HG03135 (cell line): ENCODE measurements at regions not wholly inside any gene's neighbourhood (a gene's known extent, or its start where the extent isn't known, plus 50 kb on each side); places are given as distances from the start of the nearest gene placed in this dataset.

ENCODE experiments used
- ATAC-seq: cut with Tn5 transposase; IDR thresholded peaks from one replicate; pipeline ENCODE4 v1.9.1; 2021; ENCODE audit warnings: mild to moderate bottlenecking, moderate library complexity; ENCODE audit not compliant: unreplicated experiment

- no peak for ATAC-seq
These were observed 475.3 kb upstream of the RIOK2 start for GRCh38 chr5:97658116-97658900.

DNA sequence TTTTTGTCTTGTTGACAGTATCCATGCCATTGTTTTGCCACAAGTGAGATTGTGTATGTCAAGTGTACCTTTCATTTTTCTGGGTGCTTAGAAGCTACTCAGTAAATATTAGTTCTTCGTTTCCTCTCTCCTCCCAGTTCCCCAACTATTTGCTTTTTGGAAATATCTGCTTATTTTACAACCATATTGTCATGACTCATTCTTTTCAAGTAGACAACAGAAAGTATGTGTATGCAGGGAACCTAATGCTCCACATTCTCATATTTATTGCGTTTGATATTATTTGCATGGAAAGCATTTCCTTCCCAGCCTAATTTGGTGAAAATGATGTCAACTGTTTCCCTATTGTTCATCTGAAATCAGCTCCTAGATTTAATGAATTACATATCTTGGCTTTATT, 483.7 kb upstream of the RIOK2 start:
- ATAC-seq: no peak

- no peak for ATAC-seq
These were observed 487.4 kb upstream of the RIOK2 start for GRCh38 chr5:97670447-97670846.

GRCh38 chr5:97676608-97677007, 493.6 kb upstream of the RIOK2 start:
- ATAC-seq: no peak

DNA sequence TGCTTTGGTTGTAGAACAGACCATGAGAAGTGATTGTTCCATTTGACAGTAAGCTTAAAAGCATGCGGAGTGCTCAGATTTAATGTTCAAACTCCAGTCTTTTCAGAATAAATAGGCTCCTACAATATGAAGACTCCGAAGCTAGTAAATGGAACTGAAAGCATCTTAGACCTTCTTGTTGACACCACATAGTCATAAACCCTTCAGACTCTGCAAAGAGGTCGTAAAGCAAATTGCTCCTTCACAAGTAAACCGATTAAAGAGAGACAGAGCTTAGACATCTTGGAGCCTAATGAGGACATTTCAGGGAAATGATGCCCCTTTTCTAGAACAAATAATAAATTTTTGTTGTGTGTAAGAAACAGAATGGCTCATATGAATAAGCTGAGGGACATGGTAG, 511.0 kb upstream of the RIOK2 start:
- no peak for ATAC-seq

DNA sequence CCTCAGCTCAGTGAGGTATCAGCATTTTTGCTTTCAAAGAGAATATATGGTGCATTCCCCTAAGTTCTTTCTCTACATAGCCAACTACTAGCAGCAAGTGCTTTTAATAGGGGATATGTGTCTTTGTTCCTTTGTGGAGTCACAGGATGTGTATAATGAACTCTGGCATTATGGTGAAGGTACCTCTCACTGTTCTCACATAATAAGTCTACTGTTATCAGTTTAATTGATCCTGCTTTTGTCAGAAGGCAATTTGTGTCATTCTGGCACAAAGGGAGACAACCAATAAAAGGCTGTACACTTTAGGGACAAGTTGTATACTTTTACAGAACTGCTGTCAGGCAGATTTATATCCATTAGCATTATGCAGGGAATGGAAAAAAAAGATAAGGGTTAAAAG, 531.4 kb upstream of the RIOK2 start:
- no peak for ATAC-seq

GRCh38 chr5:97726106-97726505, 543.1 kb upstream of the RIOK2 start:
- ATAC-seq: no peak

DNA sequence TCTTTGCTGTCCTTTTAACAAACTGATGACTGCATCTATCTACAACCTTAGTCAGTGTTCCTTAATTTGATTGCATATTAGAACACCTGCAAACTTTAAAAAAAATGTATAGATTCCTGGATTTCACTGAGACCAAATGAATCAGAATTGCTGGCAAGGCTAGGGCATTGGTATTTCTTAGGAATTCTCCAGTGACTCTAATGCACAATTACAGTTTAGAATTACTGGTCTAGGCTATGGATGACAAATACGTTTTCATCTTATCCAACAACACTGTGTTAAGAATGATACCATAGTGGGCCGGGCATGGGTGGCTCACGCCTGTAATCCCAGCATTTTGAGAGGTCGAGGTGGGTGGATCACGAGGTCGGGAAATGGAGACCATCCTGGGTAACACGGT, 545.9 kb upstream of the RIOK2 start:
- ATAC-seq: no peak

- no peak for ATAC-seq
These were observed 546.9 kb upstream of the RIOK2 start for GRCh38 chr5:97729938-97730337.

DNA sequence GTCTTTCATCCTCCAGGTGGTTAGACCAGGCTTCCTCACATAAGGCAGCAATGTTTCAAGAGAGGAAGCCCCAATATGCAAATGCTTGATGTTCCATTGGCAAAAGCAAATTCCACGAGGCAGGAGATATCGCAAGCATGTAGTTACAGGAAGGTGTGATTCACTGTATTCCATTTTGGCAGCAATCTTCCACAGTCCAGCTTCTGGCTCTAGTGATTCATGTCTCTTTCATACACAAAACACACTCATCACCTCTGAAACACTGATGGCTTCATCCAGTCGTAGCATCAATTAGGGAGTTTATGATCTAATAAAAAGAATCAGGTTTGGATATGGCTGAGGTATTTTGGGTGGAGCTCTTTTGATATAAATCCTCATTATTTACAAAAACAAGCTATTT, 552.2 kb upstream of the RIOK2 start:
- ATAC-seq: no peak

DNA sequence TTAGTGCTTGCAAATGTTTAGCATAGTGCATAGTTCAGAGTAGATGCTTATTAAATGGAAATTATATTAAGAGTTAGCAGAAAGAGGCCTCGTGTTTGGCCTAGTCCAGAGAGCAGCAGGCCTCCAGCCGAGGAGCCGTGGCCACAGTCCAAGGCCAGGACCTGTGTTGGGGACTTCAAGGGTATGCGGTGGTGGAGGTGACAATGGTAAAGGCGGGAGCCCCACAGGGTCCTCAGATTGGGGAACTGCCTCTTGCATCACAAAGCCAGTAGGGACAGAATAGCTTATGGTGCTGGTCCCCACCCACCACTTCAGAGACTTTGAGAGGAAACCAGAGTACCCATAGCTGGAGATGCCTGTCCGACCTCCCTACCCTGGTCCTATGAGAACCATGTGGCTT, 554.6 kb upstream of the RIOK2 start:
- ATAC-seq: no peak

GRCh38 chr5:97745817-97746216, 562.8 kb upstream of the RIOK2 start:
- ATAC-seq: no peak

DNA sequence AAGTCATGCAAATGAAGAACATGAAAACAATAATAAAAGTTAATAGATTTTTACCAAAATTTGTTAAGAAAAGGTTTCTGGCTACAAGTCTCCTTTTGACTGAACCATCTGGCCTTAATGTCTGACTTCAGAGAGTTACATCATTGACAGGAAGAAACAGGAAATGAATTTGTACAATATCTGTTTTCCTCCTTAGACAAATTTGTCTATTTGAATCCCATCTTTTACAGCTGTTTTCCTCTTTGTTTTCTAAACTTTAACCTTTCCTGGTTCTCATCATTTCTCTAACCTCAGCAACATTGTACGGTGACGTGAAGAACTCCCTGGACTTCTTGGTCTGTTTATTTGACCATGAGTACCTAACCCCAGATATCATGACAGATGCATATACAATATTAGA, 567.5 kb upstream of the RIOK2 start:
- no peak for ATAC-seq

- no peak for ATAC-seq
These were observed 568.5 kb upstream of the RIOK2 start for GRCh38 chr5:97751540-97751939.

DNA sequence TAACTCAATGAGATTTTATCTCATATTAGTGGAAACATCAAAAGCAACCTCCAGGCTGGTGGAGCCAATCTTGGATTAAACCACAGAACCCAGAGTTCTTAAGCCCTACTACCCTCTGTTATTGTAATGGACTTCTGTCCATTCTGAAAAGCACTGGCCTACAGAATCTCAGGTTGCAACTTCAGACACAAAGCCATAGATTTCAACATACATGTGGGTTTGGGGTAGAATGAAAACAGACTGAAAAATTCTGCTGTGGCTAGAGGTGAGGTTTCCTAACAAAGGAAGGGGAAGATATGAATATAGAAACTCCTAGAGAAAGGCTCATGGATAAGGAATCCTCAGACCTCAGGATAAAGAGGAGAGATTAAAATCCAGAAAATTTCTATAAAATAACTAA, 569.8 kb upstream of the RIOK2 start:
- ATAC-seq: no peak

- no peak for ATAC-seq
These were observed 579.4 kb upstream of the RIOK2 start for GRCh38 chr5:97762483-97762882.

GRCh38 chr5:97764700-97765099, 581.7 kb upstream of the RIOK2 start:
- ATAC-seq: no peak

- no peak for ATAC-seq
These were observed 595.4 kb upstream of the RIOK2 start for GRCh38 chr5:97778451-97778850.

DNA sequence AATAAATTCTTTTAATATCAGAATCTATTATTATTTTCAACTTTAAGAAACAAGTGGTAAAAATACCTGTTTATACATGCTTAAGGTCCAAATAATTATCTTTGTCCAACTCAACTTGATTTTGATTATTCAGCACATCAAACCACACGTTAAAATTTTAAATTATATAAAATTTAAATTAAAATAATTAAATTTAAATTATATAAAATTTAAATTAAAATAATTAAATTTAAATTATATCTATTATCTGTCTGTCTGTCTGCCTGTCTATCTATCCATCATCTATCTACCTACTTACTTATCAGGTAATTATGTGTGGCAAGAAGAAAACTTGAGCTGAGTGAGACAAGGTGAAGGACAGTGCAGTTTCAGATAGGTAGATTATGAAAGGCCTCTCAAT, 605.3 kb upstream of the RIOK2 start:
- ATAC-seq: no peak

- ATAC-seq: no peak
These were observed 615.0 kb upstream of the RIOK2 start for GRCh38 chr5:97797994-97798451.

DNA sequence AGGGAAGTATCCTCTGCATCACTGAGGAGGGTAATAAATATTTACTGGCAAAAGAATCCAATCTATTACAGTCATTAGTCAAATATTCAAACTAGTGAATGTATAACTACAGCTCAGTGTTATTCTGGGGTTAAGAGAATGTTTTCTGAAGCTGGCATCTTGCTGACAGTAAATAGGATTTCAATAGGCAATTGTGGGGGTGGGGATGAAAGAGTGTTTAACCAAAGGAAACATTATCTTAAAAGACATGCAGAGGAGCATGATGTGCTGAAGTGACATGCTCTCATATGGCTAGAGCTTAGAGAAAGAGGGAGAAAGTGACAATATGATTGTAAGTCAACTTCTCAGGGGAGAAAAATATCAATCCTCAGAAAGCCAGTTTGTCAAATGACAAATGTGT, 618.4 kb upstream of the RIOK2 start:
- no peak for ATAC-seq

- ATAC-seq: no peak
These were observed 637.1 kb upstream of the RIOK2 start for GRCh38 chr5:97820138-97820537.

DNA sequence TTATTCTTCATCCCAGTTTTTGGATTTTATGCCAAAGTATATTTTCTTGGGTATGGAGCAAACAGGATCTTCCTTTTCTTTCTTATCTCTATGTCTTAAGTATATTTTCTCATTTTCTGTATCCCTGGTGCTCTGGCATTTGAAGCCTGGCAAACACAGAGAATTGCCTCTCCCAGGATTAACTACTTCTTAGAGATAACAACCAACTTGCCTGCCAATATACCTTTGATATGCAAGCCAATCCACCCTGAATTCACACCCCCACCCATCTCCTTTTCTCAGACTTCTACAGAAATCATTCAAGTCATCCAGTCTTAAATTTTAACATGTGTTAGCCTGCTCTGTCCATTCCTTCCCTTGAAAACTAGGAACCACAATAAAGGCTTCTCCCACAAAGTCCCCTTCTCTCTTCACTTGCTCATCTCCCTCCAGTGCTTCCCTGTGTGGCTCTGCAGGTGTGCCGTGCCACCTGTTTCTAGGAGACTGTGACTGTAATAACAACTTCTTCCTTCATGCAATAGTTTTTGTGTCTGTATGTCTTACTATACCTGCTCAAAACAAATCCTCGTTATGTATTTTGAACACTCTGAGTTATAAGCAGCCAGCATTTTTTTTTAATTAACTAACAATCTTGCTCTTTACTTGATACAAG, 649.7 kb upstream of the RIOK2 start:
- ATAC-seq: no peak
